ENCODE measurements at regions not wholly inside any gene's neighbourhood (a gene's known extent, or its start where the extent isn't known, plus 50 kb on each side); places are given as distances from the start of the nearest gene placed in this dataset.
"Not testable (repeated sequence)": the region's sequence is repeated elsewhere in the genome, so short reads cannot be mapped to it uniquely, and the experiment has no call there.

GRCh38 chr17:16839242-16840175 is 132.4 kb downstream of the TNFRSF13B start:
- TF ChIP-seq CTCF, EZH2, EZH2phosphoT487 (IDR thresholded peaks at IDR 0.05): not testable (repeated sequence)

Measured in neural progenitor cell (in vitro differentiated cells).